GM21381 (cell line): ENCODE measurements at regions not wholly inside any gene's neighbourhood (a gene's known extent, or its start where the extent isn't known, plus 50 kb on each side); places are given as distances from the start of the nearest gene placed in this dataset.

Experiments used
- ATAC-seq: cut with Tn5 transposase; IDR thresholded peaks from one replicate; pipeline ENCODE4 v1.9.1; 2021; ENCODE audit warnings: mild to moderate bottlenecking, moderate library complexity; ENCODE audit not compliant: unreplicated experiment

- no peak for ATAC-seq
Observed at GRCh38 chr12:61667676-61668075, 592.5 kb upstream of the USP15 start.

GRCh38 chr12:61676520-61676919, 583.7 kb upstream of the USP15 start:
- ATAC-seq = no peak

GRCh38 chr12:61687407-61687806, 572.8 kb upstream of the USP15 start:
- no peak for ATAC-seq

- ATAC-seq = no peak
Observed at GRCh38 chr12:61694214-61694613, 566.0 kb upstream of the USP15 start.

DNA sequence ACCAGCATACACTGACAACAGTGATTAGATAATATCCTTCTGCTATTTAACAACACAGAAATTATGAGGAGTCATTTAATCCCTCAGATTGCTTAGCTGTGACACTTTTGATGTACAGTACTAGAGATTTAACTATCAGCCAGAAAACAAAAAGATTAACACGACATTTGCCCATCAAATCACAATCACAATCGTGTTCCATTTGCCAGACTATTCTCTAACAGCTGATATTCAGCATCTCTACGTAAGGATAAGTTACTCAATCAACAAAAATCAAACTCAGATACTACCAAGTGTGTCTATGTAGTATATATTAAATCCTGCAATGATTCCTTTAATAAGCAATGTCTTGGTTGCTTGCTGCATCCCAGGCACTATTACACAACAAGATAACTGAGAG, 558.7 kb upstream of the USP15 start:
- no peak for ATAC-seq

GRCh38 chr12:61706783-61707182, 553.4 kb upstream of the USP15 start:
- ATAC-seq = no peak

GRCh38 chr12:61713121-61713520, 547.1 kb upstream of the USP15 start:
- no peak for ATAC-seq

GRCh38 chr12:61717986-61718385, 542.2 kb upstream of the USP15 start:
- ATAC-seq = no peak

GRCh38 chr12:61739925-61740324, 520.3 kb upstream of the USP15 start:
- no peak for ATAC-seq

DNA sequence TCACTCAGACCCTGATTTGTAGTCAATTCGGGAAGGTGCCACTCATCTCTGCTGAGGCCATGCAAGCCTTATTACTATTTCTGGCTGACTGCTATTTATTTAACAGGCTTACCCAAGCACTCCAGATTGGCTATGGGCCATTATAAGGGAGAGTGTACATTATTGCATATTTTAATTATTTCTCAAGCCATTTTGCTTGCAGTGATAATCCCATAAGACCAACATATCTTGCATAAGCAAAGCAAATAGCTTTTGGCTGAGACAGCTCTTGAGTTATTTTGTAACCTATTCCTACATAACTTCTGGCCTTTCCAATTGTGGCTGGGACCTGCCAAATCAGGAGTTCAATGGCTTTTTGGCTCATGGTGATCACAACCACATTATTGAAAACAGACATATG, 509.6 kb upstream of the USP15 start:
- ATAC-seq = no peak

- ATAC-seq = no peak
Observed at GRCh38 chr12:61754214-61754613, 506.0 kb upstream of the USP15 start.

DNA sequence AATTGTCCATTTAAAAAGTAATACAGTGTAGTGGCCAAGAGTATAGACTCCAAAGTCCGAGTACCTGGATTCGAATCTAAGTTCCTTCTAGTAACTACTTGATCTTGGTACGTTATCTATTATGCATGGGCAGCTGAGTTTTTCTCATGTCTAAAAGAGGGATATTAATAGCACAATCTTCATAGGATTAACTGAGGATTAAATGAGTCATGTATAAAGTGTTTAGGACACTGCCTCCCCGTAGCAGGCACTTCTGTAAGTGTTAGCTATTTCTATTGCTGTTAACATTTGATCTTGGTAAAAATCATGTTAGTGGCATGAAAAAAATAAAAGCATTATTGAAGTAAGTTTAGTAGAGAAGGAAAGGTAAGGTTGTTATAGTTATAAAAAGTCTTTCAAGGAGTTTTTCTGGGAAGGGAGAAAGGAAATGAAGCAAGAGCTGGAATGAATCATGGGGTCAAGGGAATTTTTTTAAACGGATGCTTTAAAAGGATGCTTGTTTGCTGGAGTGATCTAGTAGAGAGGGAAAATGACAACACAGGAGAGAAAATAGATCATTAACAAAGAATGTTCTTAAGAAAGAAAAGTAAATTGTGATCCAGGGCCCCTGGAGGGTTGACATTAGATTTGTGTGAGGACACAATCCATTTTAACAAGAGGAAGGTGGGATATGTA, 502.2 kb upstream of the USP15 start:
- ATAC-seq = no peak

DNA sequence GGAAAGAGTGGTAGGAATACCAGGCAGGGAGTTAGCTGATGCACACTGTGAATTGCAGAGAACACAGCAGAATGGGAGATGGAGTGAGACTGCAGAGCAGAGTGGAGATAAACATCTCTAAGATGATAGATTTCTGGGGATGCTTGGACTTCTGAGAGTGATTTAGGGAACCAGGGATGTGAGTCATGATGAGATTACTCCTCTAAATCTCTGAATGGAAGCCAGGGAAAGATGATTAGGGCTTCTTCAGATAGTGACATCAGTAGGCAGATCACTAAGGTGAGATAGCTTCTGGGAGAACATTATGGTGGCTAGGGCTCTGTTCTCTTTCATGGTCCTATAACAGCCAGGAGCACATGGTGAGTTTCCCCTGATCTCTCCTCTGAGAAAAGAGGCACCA, 501.5 kb upstream of the USP15 start:
- no peak for ATAC-seq

- ATAC-seq = no peak
Observed at GRCh38 chr12:61765926-61766325, 494.3 kb upstream of the USP15 start.

DNA sequence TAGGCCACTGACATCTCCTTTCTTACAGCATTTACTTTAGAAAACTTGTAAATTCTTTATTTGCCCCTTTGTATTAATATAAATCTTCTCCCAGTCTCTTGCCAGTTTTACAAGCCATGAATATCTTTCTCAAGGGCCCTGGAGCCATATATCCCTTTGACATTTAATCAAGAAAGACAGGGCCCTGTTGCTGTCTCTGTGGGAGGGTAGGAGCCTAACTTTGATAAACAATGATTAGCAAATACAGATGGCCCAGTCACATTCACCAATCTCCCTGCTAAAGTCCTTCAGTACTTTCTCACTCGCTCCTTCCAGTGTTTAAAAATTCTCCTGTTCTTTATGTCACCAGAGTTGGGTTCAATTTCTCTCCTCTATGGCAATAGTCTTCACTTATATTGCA, 479.8 kb upstream of the USP15 start:
- ATAC-seq = no peak

DNA sequence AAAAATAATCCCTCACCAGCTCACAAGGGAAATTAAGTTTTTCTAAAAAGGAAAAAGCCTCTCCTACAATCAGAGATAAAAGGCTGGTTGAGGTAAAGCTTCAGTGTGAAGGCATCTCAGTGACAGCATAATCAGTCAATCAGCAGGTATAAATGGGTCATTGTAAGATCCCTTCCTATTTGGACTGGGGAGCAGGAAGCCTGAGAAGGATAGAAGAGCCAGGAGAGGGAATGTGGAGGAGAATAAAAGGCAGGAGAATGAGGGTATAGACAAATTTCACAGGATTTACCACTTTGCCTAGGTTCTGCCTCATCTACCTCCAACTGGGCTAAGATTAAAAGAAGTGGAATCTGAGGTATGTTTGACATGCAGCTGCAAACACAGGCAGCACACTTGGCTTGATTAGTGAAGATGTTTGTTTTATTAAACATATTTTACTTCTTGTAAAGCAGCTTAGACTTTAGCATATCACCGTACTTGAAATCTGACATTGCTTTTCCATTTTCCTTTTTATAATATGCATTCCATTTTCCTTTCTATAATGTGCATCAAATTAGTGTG, 479.1 kb upstream of the USP15 start:
- no peak for ATAC-seq

DNA sequence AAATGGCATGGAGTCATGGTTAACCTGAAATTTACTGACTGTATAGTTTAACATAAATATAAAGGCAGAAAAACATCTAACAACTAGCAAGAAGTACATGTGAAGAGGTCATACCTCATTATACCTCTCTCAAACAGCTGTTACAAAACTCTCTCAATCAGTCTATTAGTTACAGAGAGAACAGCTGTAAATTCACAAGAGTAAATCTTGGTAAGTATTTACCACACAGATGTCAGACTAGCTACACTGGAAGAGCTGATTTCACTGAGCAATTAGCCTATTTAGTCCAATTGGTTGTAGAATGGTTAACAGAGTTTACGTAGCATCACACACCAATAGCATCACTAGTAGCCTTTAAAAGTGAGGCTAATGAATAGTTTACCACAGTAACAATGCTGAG, 463.4 kb upstream of the USP15 start:
- ATAC-seq = no peak

DNA sequence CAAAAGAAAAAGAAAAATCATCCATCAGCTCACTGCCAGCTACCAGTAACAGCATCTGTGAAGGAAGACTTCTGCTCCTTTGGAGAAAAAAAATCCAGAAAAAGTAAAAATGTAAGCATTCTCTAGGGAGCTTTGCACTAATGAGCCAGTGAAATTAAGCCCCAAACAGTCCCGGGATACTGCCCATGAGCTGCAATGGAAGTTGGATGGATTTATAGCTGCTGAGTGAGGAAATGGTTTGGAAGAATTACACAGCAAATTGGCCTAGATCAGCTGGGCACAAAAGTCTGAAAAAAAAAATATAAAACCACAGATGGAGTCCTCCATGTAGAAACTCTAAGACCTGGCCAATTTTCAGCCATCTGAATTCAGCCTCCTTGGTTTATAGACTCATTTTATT, 462.9 kb upstream of the USP15 start:
- ATAC-seq = no peak

- no peak for ATAC-seq
Observed at GRCh38 chr12:61798778-61799177, 461.4 kb upstream of the USP15 start.

DNA sequence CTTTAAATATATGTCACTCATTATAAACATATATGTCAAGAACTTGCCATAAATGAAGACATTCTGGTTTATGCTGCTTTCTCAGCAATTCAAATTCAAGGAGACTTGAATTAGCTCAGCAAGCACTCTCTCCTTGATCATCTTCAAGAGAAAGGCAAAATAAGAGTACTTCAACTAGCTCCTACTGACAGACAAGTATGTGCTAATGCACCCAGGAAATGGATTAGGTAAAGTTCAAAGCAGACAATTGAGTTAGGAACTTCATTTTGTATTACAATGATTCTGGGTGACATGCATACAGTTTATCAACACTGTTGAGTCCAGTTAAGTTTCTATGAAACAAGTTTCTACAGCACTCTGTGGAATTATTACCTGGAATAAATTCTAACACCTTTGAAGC, 455.9 kb upstream of the USP15 start:
- no peak for ATAC-seq

DNA sequence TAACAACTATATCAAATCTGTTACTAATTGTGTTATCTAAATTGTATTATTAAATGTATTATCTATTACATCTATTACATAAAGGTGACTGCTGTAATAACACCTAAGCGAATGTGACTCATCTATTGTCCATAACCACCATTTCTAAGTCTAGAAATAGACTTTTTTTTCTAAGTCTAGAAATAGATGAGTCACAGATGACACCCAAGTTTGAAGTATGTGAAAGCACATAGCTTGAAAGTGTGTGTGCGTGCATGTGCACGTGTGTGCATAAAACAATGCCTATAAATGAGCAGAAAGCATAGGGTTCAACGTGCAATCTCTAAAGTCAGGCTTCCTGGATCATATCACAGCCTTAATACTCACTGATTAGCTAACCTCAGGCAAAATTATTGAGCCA, 451.3 kb upstream of the USP15 start:
- no peak for ATAC-seq

DNA sequence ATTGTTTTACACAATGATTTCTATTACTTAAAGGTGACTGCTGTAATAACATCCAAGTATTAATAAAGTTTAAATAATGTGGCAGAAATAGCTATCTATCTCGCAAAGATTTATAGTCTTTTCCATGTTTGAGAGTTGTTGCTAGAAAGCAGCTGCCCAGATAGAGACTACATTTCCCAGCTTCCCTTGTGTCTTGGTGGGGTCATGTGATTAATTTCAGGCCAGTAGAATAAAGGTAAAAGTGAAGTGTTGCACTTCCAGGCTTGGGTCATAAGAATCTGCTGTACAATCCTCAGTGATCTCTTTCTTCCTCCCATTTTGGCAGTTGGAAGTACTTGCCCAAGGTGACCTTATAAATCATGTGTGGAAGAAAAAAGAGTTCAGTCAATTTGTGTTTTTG, 449.7 kb upstream of the USP15 start:
- ATAC-seq = no peak

- ATAC-seq = no peak
Observed at GRCh38 chr12:61821381-61821780, 438.8 kb upstream of the USP15 start.
